CD14-positive monocyte (primary cell): ENCODE measurements at regions not wholly inside any gene's neighbourhood (a gene's known extent, or its start where the extent isn't known, plus 50 kb on each side); places are given as distances from the start of the nearest gene placed in this dataset.

Experiments used
- DNase-seq, 3 donors: peaks; one replicate each; pipeline ENCODE4 v3.0.0-alpha.2; 2011 to 2022
- H2AFZ ChIP-seq: 2 replicates; pipeline ENCODE4 v1.6.0; 2012; ENCODE audit warnings: mild to moderate bottlenecking, low read depth, low read length, inconsistent platforms; ENCODE audit not compliant: insufficient read depth, poor library complexity, severe bottlenecking
- H3K27ac ChIP-seq, 2 donors: 1 replicate in 1 of 2; 2 replicates in 1 of 2; pipeline ENCODE4 v1.5.1; 2012 to 2013; ENCODE audit warnings: low read length in 2 of 2, control low read depth in 1 of 2, inconsistent platforms in 1 of 2, low read depth in 1 of 2, mild to moderate bottlenecking in 1 of 2
- H3K27me3 ChIP-seq, 2 donors: one replicate each; pipeline versions ENCODE4 v1.6.0 to v1.6.1; 2011 to 2013; ENCODE audit warnings: low read length in 2 of 2; ENCODE audit not compliant: control insufficient read depth in 2 of 2, insufficient read depth in 2 of 2
- H3K36me3 ChIP-seq, 2 donors: replicated peaks in 1 of 2; 1 replicate in 1 of 2; 2 replicates in 1 of 2; pipeline versions ENCODE4 v1.5.1 to v1.6.1; 2012 to 2013; ENCODE audit warnings: low read length in 2 of 2, control low read depth in 1 of 2, inconsistent platforms in 1 of 2, mild to moderate bottlenecking in 1 of 2; ENCODE audit not compliant: insufficient read depth in 2 of 2, control insufficient read depth in 1 of 2
- H3K4me1 ChIP-seq, 2 donors: 1 replicate in 1 of 2; 2 replicates in 1 of 2; pipeline versions ENCODE4 v1.5.1 to v1.6.1; 2012 to 2013; ENCODE audit warnings: low read length in 2 of 2, control low read depth in 1 of 2, inconsistent platforms in 1 of 2, mild to moderate bottlenecking in 1 of 2, moderate library complexity in 1 of 2; ENCODE audit not compliant: insufficient read depth in 2 of 2, control insufficient read depth in 1 of 2
- H3K4me2 ChIP-seq: replicated peaks from 2 replicates; pipeline ENCODE3; 2012; ENCODE audit warnings: low read length, moderate library complexity, mild to moderate bottlenecking; ENCODE audit not compliant: poor library complexity, severe bottlenecking; ENCODE audit errors: extremely low read depth
- H3K4me3 ChIP-seq, 3 experiments: fragments of 200-600 bp in 1 of 3; sonication (generic) in 1 of 3; replicated peaks in 1 of 3; 1 replicate in 2 of 3; 2 replicates in 1 of 3; pipeline ENCODE4 v1.5.1; 2011 to 2013; ENCODE audit warnings: low read length in 3 of 3, mild to moderate bottlenecking in 3 of 3, control low read depth in 2 of 3, low read depth in 2 of 3, inconsistent platforms in 1 of 3, moderate library complexity in 1 of 3
- H3K79me2 ChIP-seq: 2 replicates; pipeline ENCODE4 v1.6.0; 2012; ENCODE audit warnings: mild to moderate bottlenecking, control low read depth, inconsistent platforms, low read length, moderate library complexity; ENCODE audit not compliant: insufficient read depth
- H3K9ac ChIP-seq: 2 replicates; pipeline ENCODE4 v1.6.0; 2017; ENCODE audit warnings: low read length, mild to moderate bottlenecking; ENCODE audit not compliant: insufficient read depth, poor library complexity, severe bottlenecking
- H3K9me3 ChIP-seq, 2 donors: replicated peaks in 1 of 2; 1 replicate in 1 of 2; 2 replicates in 1 of 2; pipeline versions ENCODE4 v1.5.1 to v1.6.1; 2012 to 2013; ENCODE audit warnings: low read length in 2 of 2, control low read depth in 1 of 2; ENCODE audit not compliant: control insufficient read depth in 1 of 2, insufficient read depth in 1 of 2
- H4K20me1 ChIP-seq: 2 replicates; pipeline ENCODE4 v1.6.0; 2012; ENCODE audit warnings: mild to moderate bottlenecking, low read length, control low read depth, moderate library complexity; ENCODE audit not compliant: insufficient read depth
- H3K27ac Mint-ChIP-seq, 7 donors: one replicate each; pipeline ENCODE4 v1.8.0; 2020; ENCODE audit warnings: mild to moderate bottlenecking in 7 of 7, mixed read lengths in 7 of 7, moderate library complexity in 6 of 7, inconsistent platforms in 2 of 7
- H3K27me3 Mint-ChIP-seq, 3 donors: one replicate each; pipeline ENCODE4 v1.8.0; 2021 to 2022; ENCODE audit warnings: low read depth in 3 of 3, mild to moderate bottlenecking in 3 of 3, mixed read lengths in 3 of 3, moderate library complexity in 3 of 3, inconsistent platforms in 1 of 3
- H3K36me3 Mint-ChIP-seq, 2 donors: one replicate each; pipeline ENCODE4 v1.8.0; 2020; ENCODE audit warnings: mixed read lengths in 2 of 2, inconsistent platforms in 1 of 2, mild to moderate bottlenecking in 1 of 2
- H3K4me1 Mint-ChIP-seq: one replicate; pipeline ENCODE4 v1.8.0; 2020; ENCODE audit warnings: mild to moderate bottlenecking, mixed read lengths
- H3K4me3 Mint-ChIP-seq, 2 donors: one replicate each; pipeline ENCODE4 v1.8.0; 2020; ENCODE audit warnings: mild to moderate bottlenecking in 2 of 2, mixed read lengths in 2 of 2, moderate library complexity in 1 of 2
- H3K9me3 Mint-ChIP-seq, 7 donors: one replicate each; pipeline ENCODE4 v1.8.0; 2020 to 2022; ENCODE audit warnings: mixed read lengths in 7 of 7, mild to moderate bottlenecking in 6 of 7, moderate library complexity in 6 of 7, inconsistent platforms in 2 of 7
- WGBS: methylation state at CpG from one replicate; pipeline ENCODE4 v1.1.5; 2013; ENCODE audit warnings: missing lambda C conversion rate; ENCODE audit not compliant: insufficient coverage; 5-methylcytosine and 5-hydroxymethylcytosine counted together
- intact Hi-C, 2 donors: fragments of 100-400 bp; cut with micrococcal nuclease; formaldehyde crosslinking; loops; one replicate each; pipeline versions ENCODE4 v1.15.0 to v1.15.1; 2023
- TF ChIP-seq, protein P1 (sequence below): fragments of 200-600 bp; IDR thresholded peaks from one replicate; pipeline ENCODE4 v1.8.0; 2022; ENCODE audit warnings: antibody characterized with exemption, mild to moderate bottlenecking

DNA sequence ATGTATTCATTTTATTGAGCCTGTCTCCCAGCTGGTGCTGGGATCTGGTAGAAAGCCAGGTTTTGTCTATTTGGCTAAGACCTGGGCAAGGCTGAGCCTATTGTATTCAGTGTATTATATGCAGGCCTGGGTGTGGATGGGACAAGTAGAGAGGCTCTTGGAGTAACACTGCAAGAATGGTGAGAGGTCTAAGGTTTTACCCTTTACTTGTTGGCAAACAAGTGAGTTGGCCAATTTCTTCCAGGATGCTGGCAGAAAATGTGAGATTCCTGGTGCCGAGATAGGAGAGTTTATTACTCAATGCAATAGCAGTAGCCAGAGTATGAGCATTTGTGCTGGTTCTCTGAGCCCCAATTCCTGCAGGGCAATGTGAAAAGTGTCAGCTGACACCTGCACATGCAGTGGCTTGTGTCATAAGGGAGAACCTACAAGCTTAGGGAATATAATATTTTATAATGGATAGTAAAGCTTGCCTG is 141.7 kb upstream of the PRLR start:
- H3K27me3 ChIP-seq, result no peaks in the 10 kb centered on the region
- no peak overlapping the region for H3K4me3 Mint-ChIP-seq
- no peak overlapping the region for H3K27ac Mint-ChIP-seq
- no peak overlapping the region for H3K4me2 ChIP-seq
- no peak overlapping the region for H3K27ac ChIP-seq
- peaks cover 2% of the 10 kb centered on the region in 3 donors for H3K27me3 Mint-ChIP-seq
- H4K20me1 ChIP-seq, result no peaks in the 10 kb centered on the region
- peaks cover 9 to 21% of the 10 kb centered on the region in 2 donors for H3K4me1 ChIP-seq
- DNase-seq, result no peak
- H2AFZ ChIP-seq, result no peak overlapping the region
- 75% methylated on average over 1 of the region's 1 CpG for WGBS
- H3K36me3 Mint-ChIP-seq, result no peaks in the 10 kb centered on the region
- peaks cover 0 to 4% (median 0%) of the 10 kb centered on the region in 7 donors for H3K9me3 Mint-ChIP-seq
- no peak overlapping the region for H3K9ac ChIP-seq
- H3K79me2 ChIP-seq, result no peaks in the 10 kb centered on the region
- H3K4me3 ChIP-seq, result no peak overlapping the region
- TF ChIP-seq, protein P1, sequence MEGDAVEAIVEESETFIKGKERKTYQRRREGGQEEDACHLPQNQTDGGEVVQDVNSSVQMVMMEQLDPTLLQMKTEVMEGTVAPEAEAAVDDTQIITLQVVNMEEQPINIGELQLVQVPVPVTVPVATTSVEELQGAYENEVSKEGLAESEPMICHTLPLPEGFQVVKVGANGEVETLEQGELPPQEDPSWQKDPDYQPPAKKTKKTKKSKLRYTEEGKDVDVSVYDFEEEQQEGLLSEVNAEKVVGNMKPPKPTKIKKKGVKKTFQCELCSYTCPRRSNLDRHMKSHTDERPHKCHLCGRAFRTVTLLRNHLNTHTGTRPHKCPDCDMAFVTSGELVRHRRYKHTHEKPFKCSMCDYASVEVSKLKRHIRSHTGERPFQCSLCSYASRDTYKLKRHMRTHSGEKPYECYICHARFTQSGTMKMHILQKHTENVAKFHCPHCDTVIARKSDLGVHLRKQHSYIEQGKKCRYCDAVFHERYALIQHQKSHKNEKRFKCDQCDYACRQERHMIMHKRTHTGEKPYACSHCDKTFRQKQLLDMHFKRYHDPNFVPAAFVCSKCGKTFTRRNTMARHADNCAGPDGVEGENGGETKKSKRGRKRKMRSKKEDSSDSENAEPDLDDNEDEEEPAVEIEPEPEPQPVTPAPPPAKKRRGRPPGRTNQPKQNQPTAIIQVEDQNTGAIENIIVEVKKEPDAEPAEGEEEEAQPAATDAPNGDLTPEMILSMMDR, result no peak
- no peaks in the 10 kb centered on the region for H3K36me3 ChIP-seq
- no peaks in the 10 kb centered on the region for H3K9me3 ChIP-seq
- peaks cover 31% of the 10 kb centered on the region for H3K4me1 Mint-ChIP-seq
- intact Hi-C loops, result no loop called here

DNA sequence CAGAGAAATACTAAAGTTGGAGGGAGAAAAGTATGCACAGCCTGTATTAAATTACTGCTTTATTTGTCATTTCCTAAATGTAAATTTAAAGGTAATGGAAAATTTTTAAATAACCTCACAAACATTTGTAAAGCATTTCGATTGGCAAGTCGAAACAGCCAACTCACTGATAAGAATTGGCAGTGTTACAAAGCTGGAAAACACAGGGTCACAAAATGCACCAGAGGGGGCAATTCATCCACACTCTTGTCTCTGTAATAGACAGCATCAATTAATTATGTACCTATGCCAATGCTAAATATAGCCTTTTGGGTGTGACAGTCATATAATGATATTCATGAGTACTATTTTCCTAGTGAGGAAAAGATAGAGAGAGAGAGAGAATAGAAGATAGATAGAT is 140.6 kb upstream of the PRLR start:
- no peak overlapping the region for H3K27ac Mint-ChIP-seq
- Histone ChIP-seq H3K9ac (no peak overlapping the region), H3K79me2 (no peaks in the 10 kb centered on the region), H3K4me2 (no peak overlapping the region), H3K27me3 (no peaks in the 10 kb centered on the region), H4K20me1 (no peaks in the 10 kb centered on the region), H3K27ac (no peak overlapping the region), H3K36me3 (no peaks in the 10 kb centered on the region), H3K4me1 (peaks cover 9 to 18% of the 10 kb centered on the region in 2 donors), H2AFZ (no peak overlapping the region), H3K4me3 (no peak overlapping the region), H3K9me3 (no peaks in the 10 kb centered on the region)
- intact Hi-C loops, result no loop called here
- no CpG with 5 or more reads among the region's 2 CpGs for WGBS
- no peaks in the 10 kb centered on the region for H3K36me3 Mint-ChIP-seq
- peaks cover 2% of the 10 kb centered on the region in 3 donors for H3K27me3 Mint-ChIP-seq
- no peak for DNase-seq
- peaks cover 0 to 7% (median 0%) of the 10 kb centered on the region in 7 donors for H3K9me3 Mint-ChIP-seq
- TF ChIP-seq, protein P1, result no peak
- peaks cover 27% of the 10 kb centered on the region for H3K4me1 Mint-ChIP-seq
- H3K4me3 Mint-ChIP-seq, result no peak overlapping the region
